IPS-20b (cell line): ENCODE measurements at regions not wholly inside any gene's neighbourhood (a gene's known extent, or its start where the extent isn't known, plus 50 kb on each side); places are given as distances from the start of the nearest gene placed in this dataset.

ENCODE experiments used
- H3K27ac ChIP-seq: one replicate; pipeline ENCODE4 v1.5.1; 2013; ENCODE audit warnings: low read length
- H3K27me3 ChIP-seq: 2 replicates; pipeline ENCODE4 v1.6.1; 2013; ENCODE audit warnings: mild to moderate bottlenecking, low read length, inconsistent platforms; ENCODE audit not compliant: insufficient read depth
- H3K36me3 ChIP-seq: 2 replicates; pipeline ENCODE4 v1.6.1; 2013; ENCODE audit warnings: low read depth, mild to moderate bottlenecking, inconsistent platforms, low read length, moderate library complexity; ENCODE audit not compliant: insufficient read depth
- H3K4me1 ChIP-seq: 2 replicates; pipeline ENCODE4 v1.6.1; 2013; ENCODE audit warnings: mild to moderate bottlenecking, control low read depth, inconsistent platforms, low read length, moderate library complexity; ENCODE audit not compliant: insufficient read depth
- H3K4me3 ChIP-seq: 2 replicates; pipeline ENCODE4 v1.5.1; 2013; ENCODE audit warnings: mild to moderate bottlenecking, low read length, inconsistent platforms
- H3K9ac ChIP-seq: 2 replicates; pipeline ENCODE4 v1.6.1; 2013; ENCODE audit warnings: low read depth, mild to moderate bottlenecking, inconsistent platforms, low read length, moderate library complexity
- H3K9me3 ChIP-seq: 2 replicates; pipeline ENCODE4 v1.6.1; 2013; ENCODE audit warnings: mild to moderate bottlenecking, low read depth, low read length, inconsistent platforms; ENCODE audit not compliant: insufficient read depth

GRCh38 chrX:139287155-139287924 lies 243.2 kb upstream of the F9 start:
- no peak overlapping the region for H3K27ac ChIP-seq
- H3K9me3 ChIP-seq: no peaks in the 10 kb centered on the region
- H3K27me3 ChIP-seq: no peaks in the 10 kb centered on the region
- H3K36me3 ChIP-seq: no peaks in the 10 kb centered on the region
- no peaks in the 10 kb centered on the region for H3K4me1 ChIP-seq
- no peak overlapping the region for H3K4me3 ChIP-seq
- no peak overlapping the region for H3K9ac ChIP-seq

GRCh38 chrX:139286342-139286741 lies 244.2 kb upstream of the F9 start:
- Histone ChIP-seq H3K9ac (no peak overlapping the region), H3K36me3 (no peaks in the 10 kb centered on the region), H3K27me3 (no peaks in the 10 kb centered on the region), H3K9me3 (no peaks in the 10 kb centered on the region), H3K27ac (no peak overlapping the region), H3K4me1 (no peaks in the 10 kb centered on the region), H3K4me3 (no peak overlapping the region)

- Histone ChIP-seq H3K27ac (no peak overlapping the region), H3K4me1 (no peaks in the 10 kb centered on the region), H3K9ac (no peak overlapping the region), H3K9me3 (no peaks in the 10 kb centered on the region), H3K27me3 (no peaks in the 10 kb centered on the region), H3K36me3 (no peaks in the 10 kb centered on the region), H3K4me3 (no peak overlapping the region)
Measured at GRCh38 chrX:139267851-139268250, 262.7 kb upstream of the F9 start.

GRCh38 chrX:139246295-139246694 lies 284.2 kb upstream of the F9 start:
- Histone ChIP-seq H3K9ac (no peak overlapping the region), H3K36me3 (no peaks in the 10 kb centered on the region), H3K27me3 (no peaks in the 10 kb centered on the region), H3K9me3 (no peaks in the 10 kb centered on the region), H3K4me1 (no peaks in the 10 kb centered on the region), H3K27ac (no peak overlapping the region), H3K4me3 (no peak overlapping the region)

GRCh38 chrX:139237141-139237540 lies 293.4 kb upstream of the F9 start:
- Histone ChIP-seq H3K4me1 (no peaks in the 10 kb centered on the region), H3K27me3 (no peaks in the 10 kb centered on the region), H3K9me3 (no peaks in the 10 kb centered on the region), H3K36me3 (no peaks in the 10 kb centered on the region), H3K27ac (no peak overlapping the region), H3K9ac (no peak overlapping the region), H3K4me3 (no peak overlapping the region)

GRCh38 chrX:139234898-139235297 lies 295.6 kb upstream of the F9 start:
- H3K9me3 ChIP-seq: no peaks in the 10 kb centered on the region
- no peak overlapping the region for H3K4me3 ChIP-seq
- H3K36me3 ChIP-seq: no peaks in the 10 kb centered on the region
- H3K4me1 ChIP-seq: no peaks in the 10 kb centered on the region
- no peaks in the 10 kb centered on the region for H3K27me3 ChIP-seq
- no peak overlapping the region for H3K27ac ChIP-seq
- no peak overlapping the region for H3K9ac ChIP-seq

GRCh38 chrX:139224953-139225665 lies 305.4 kb upstream of the F9 start:
- Histone ChIP-seq H3K4me3 (peak overlapping the region; percentile 40; the same call in 1 of the 2 replicates), H3K36me3 (no peaks in the 10 kb centered on the region), H3K9me3 (no peaks in the 10 kb centered on the region), H3K9ac (peak overlapping the region; percentile 20; the same call in 1 of the 2 replicates), H3K4me1 (peaks cover 15% of the 10 kb centered on the region; the same call in 1 of the 2 replicates), H3K27me3 (peaks cover 12% of the 10 kb centered on the region), H3K27ac (no peak overlapping the region)

GRCh38 chrX:139222511-139223200 lies 307.9 kb upstream of the F9 start:
- peaks cover 12% of the 10 kb centered on the region for H3K27me3 ChIP-seq
- H3K4me3 ChIP-seq: no peak overlapping the region
- no peaks in the 10 kb centered on the region for H3K9me3 ChIP-seq

GRCh38 chrX:139213241-139213709 lies 317.3 kb upstream of the F9 start:
- H3K36me3 ChIP-seq: no peaks in the 10 kb centered on the region
- H3K9me3 ChIP-seq: no peaks in the 10 kb centered on the region
- no peak overlapping the region for H3K4me3 ChIP-seq
- H3K9ac ChIP-seq: no peak overlapping the region
- peaks cover 6% of the 10 kb centered on the region; the same call in 1 of the 2 replicates for H3K4me1 ChIP-seq
- H3K27me3 ChIP-seq: peaks cover 33% of the 10 kb centered on the region
- no peak overlapping the region for H3K27ac ChIP-seq

More at GRCh38 chrX:139222511-139223200, 307.9 kb upstream of the F9 start:
- Histone ChIP-seq H3K9ac (no peak overlapping the region), H3K27ac (no peak overlapping the region), H3K4me1 (peaks cover 15% of the 10 kb centered on the region; the same call in 1 of the 2 replicates), H3K36me3 (no peaks in the 10 kb centered on the region)

- Histone ChIP-seq H3K4me1 (peaks cover 6% of the 10 kb centered on the region; the same call in 1 of the 2 replicates), H3K36me3 (no peaks in the 10 kb centered on the region), H3K27me3 (peaks cover 49% of the 10 kb centered on the region), H3K4me3 (no peak overlapping the region; the same call in none of the 2 replicates), H3K27ac (no peak overlapping the region), H3K9ac (no peak overlapping the region), H3K9me3 (no peaks in the 10 kb centered on the region)
Measured at GRCh38 chrX:139211568-139212182, 318.9 kb upstream of the F9 start.

- Histone ChIP-seq H3K9me3 (no peaks in the 10 kb centered on the region), H3K36me3 (no peaks in the 10 kb centered on the region), H3K4me3 (no peak overlapping the region), H3K4me1 (peaks cover 6% of the 10 kb centered on the region; the same call in 1 of the 2 replicates), H3K27me3 (peaks cover 73% of the 10 kb centered on the region), H3K9ac (no peak overlapping the region), H3K27ac (no peak overlapping the region)
Measured at GRCh38 chrX:139209342-139209741, 321.2 kb upstream of the F9 start.
